ENCODE measurements at regions not wholly inside any gene's neighbourhood (a gene's known extent, or its start where the extent isn't known, plus 50 kb on each side); places are given as distances from the start of the nearest gene placed in this dataset.

GRCh38 chr1:245095903-245096302, 58.9 kb upstream of the KIF26B start:
- TF ChIP-seq, protein P1, sequence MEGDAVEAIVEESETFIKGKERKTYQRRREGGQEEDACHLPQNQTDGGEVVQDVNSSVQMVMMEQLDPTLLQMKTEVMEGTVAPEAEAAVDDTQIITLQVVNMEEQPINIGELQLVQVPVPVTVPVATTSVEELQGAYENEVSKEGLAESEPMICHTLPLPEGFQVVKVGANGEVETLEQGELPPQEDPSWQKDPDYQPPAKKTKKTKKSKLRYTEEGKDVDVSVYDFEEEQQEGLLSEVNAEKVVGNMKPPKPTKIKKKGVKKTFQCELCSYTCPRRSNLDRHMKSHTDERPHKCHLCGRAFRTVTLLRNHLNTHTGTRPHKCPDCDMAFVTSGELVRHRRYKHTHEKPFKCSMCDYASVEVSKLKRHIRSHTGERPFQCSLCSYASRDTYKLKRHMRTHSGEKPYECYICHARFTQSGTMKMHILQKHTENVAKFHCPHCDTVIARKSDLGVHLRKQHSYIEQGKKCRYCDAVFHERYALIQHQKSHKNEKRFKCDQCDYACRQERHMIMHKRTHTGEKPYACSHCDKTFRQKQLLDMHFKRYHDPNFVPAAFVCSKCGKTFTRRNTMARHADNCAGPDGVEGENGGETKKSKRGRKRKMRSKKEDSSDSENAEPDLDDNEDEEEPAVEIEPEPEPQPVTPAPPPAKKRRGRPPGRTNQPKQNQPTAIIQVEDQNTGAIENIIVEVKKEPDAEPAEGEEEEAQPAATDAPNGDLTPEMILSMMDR (conservative IDR thresholded peaks at IDR 0.05; ENCODE audit: low read depth, low read length), result no peak
- no peak for TF ChIP-seq EZH2 (IDR thresholded peaks at IDR 0.05; ENCODE audit: borderline replicate concordance, low read depth, low read length, poor library complexity, severe bottlenecking)
- intact Hi-C loops (cut with micrococcal nuclease; ENCODE audit: unreplicated experiment), result no loop called here
- POLR2A ChIA-PET (ENCODE audit: low non-redundant PET), result no interaction called here

GRCh38 chr1:245094954-245095353, 59.8 kb upstream of the KIF26B start:
- no peaks in the 10 kb centered on the region for H3K9me3 ChIP-seq (ENCODE audit: low read depth, low read length, poor library complexity, severe bottlenecking)

More at GRCh38 chr1:245095903-245096302, 58.9 kb upstream of the KIF26B start:
- Histone ChIP-seq H3K4me3 (ENCODE audit: low read depth, low read length, poor library complexity, severe bottlenecking) (no peak overlapping the region), H3K27me3 (replicated peaks; ENCODE audit: insufficient read depth, low read depth, low read length, poor library complexity) (no peaks in the 10 kb centered on the region), H3K9me3 (ENCODE audit: low read depth, low read length, poor library complexity, severe bottlenecking) (no peaks in the 10 kb centered on the region), H3K36me3 (ENCODE audit: insufficient read depth, low read length, poor library complexity, severe bottlenecking) (no peaks in the 10 kb centered on the region), H3K27ac (ENCODE audit: low read depth, low read length, poor library complexity, severe bottlenecking) (no peak overlapping the region), H3K4me1 (ENCODE audit: insufficient read depth, low read length, poor library complexity, severe bottlenecking) (no peaks in the 10 kb centered on the region)
- DNase-seq (ENCODE audit: low spot score), result no peak
- no TSS peak for BruUV-seq (replicated peaks)
- CTCF ChIA-PET, result no interaction called here

GRCh38 chr1:245094092-245094491, 60.7 kb upstream of the KIF26B start:
- no peaks in the 10 kb centered on the region for H3K27me3 ChIP-seq (replicated peaks; ENCODE audit: insufficient read depth, low read depth, low read length, poor library complexity)
- CTCF ChIA-PET, result no interaction called here
- TF ChIP-seq, protein P1 (conservative IDR thresholded peaks at IDR 0.05; ENCODE audit: low read depth, low read length), result no peak
- no peak for TF ChIP-seq EZH2 (IDR thresholded peaks at IDR 0.05; ENCODE audit: borderline replicate concordance, low read depth, low read length, poor library complexity, severe bottlenecking)
- H3K4me1 ChIP-seq (ENCODE audit: insufficient read depth, low read length, poor library complexity, severe bottlenecking), result no peaks in the 10 kb centered on the region
- no peak overlapping the region for H3K27ac ChIP-seq (ENCODE audit: low read depth, low read length, poor library complexity, severe bottlenecking)
- POLR2A ChIA-PET (ENCODE audit: low non-redundant PET), result interaction anchor here (0.6 kb wide), 1 partner anchor 615 kb away, joined by 3 read pairs; no protein-coding TSS in a partner anchor
- no peak for DNase-seq (ENCODE audit: low spot score)
- no peaks in the 10 kb centered on the region for H3K9me3 ChIP-seq (ENCODE audit: low read depth, low read length, poor library complexity, severe bottlenecking)
- intact Hi-C loops (cut with micrococcal nuclease; ENCODE audit: unreplicated experiment), result no loop called here
- BruUV-seq (replicated peaks), result no TSS peak
- no peaks in the 10 kb centered on the region for H3K36me3 ChIP-seq (ENCODE audit: insufficient read depth, low read length, poor library complexity, severe bottlenecking)
- H3K4me3 ChIP-seq (ENCODE audit: low read depth, low read length, poor library complexity, severe bottlenecking), result no peak overlapping the region

More at GRCh38 chr1:245094954-245095353, 59.8 kb upstream of the KIF26B start:
- no peaks in the 10 kb centered on the region for H3K27me3 ChIP-seq (replicated peaks; ENCODE audit: insufficient read depth, low read depth, low read length, poor library complexity)
- no peak overlapping the region for H3K27ac ChIP-seq (ENCODE audit: low read depth, low read length, poor library complexity, severe bottlenecking)
- no peaks in the 10 kb centered on the region for H3K4me1 ChIP-seq (ENCODE audit: insufficient read depth, low read length, poor library complexity, severe bottlenecking)
- no peak overlapping the region for H3K4me3 ChIP-seq (ENCODE audit: low read depth, low read length, poor library complexity, severe bottlenecking)
- BruUV-seq (replicated peaks), result no TSS peak
- TF ChIP-seq EZH2 (IDR thresholded peaks at IDR 0.05; ENCODE audit: borderline replicate concordance, low read depth, low read length, poor library complexity, severe bottlenecking), result no peak
- TF ChIP-seq, protein P1 (conservative IDR thresholded peaks at IDR 0.05; ENCODE audit: low read depth, low read length), result no peak
- no peak for DNase-seq (ENCODE audit: low spot score)
- ChIA-PET POLR2A (ENCODE audit: low non-redundant PET) (no interaction called here), CTCF (no interaction called here)
- intact Hi-C loops (cut with micrococcal nuclease; ENCODE audit: unreplicated experiment), result no loop called here
- no peaks in the 10 kb centered on the region for H3K36me3 ChIP-seq (ENCODE audit: insufficient read depth, low read length, poor library complexity, severe bottlenecking)
